AG08395 (cell line): ENCODE measurements at regions not wholly inside any gene's neighbourhood (a gene's known extent, or its start where the extent isn't known, plus 50 kb on each side); places are given as distances from the start of the nearest gene placed in this dataset.
A peak's percentile ranks its signal among the peaks of the same experiment; 100 is the strongest.
"Not testable (repeated sequence)": the region's sequence is repeated elsewhere in the genome, so short reads cannot be mapped to it uniquely, and the experiment has no call there.

Source experiments
- DNase-seq: peaks from one replicate; pipeline ENCODE4 v3.0.0; 2012; ENCODE audit warnings: mixed read lengths, low spot score

- no peak for DNase-seq
These were observed 144.0 kb upstream of the PALMD start for GRCh38 chr1:99501871-99502270.

- no peak for DNase-seq
These were observed 143.5 kb upstream of the PALMD start for GRCh38 chr1:99502400-99502799.

- DNase-seq = peak; percentile 31
These were observed 142.6 kb upstream of the PALMD start for GRCh38 chr1:99503276-99503747.

- no peak for DNase-seq
These were observed 141.6 kb upstream of the PALMD start for GRCh38 chr1:99504287-99504686.

- no peak for DNase-seq
These were observed 139.3 kb upstream of the PALMD start for GRCh38 chr1:99506631-99507030.

- not testable (repeated sequence) for DNase-seq
These were observed 138.5 kb upstream of the PALMD start for GRCh38 chr1:99507446-99507845.

GRCh38 chr1:99507906-99508732 is 137.8 kb upstream of the PALMD start:
- DNase-seq = no peak

- not testable (repeated sequence) for DNase-seq
These were observed 137.0 kb upstream of the PALMD start for GRCh38 chr1:99508733-99509445.

GRCh38 chr1:99514823-99515552 is 130.9 kb upstream of the PALMD start:
- not testable (repeated sequence) for DNase-seq

GRCh38 chr1:99516141-99516540 is 129.8 kb upstream of the PALMD start:
- no peak for DNase-seq

GRCh38 chr1:99520121-99520520 is 125.8 kb upstream of the PALMD start:
- DNase-seq = no peak

GRCh38 chr1:99525331-99525730 is 120.6 kb upstream of the PALMD start:
- DNase-seq = no peak

GRCh38 chr1:99527078-99527477 is 118.8 kb upstream of the PALMD start:
- DNase-seq = peak; percentile 34

- DNase-seq = no peak
These were observed 118.4 kb upstream of the PALMD start for GRCh38 chr1:99527545-99527944.

GRCh38 chr1:99529002-99529401 is 116.9 kb upstream of the PALMD start:
- no peak for DNase-seq

GRCh38 chr1:99531578-99532275 is 114.2 kb upstream of the PALMD start:
- DNase-seq = no peak

- no peak for DNase-seq
These were observed 113.7 kb upstream of the PALMD start for GRCh38 chr1:99532276-99532580.

- DNase-seq = no peak
These were observed 111.8 kb upstream of the PALMD start for GRCh38 chr1:99533909-99534637.

GRCh38 chr1:99534638-99534930 is 111.3 kb upstream of the PALMD start:
- DNase-seq = no peak

GRCh38 chr1:99535470-99536164 is 110.3 kb upstream of the PALMD start:
- DNase-seq = no peak
